Stimulated activated effector memory CD8-positive, alpha-beta T cell treated with anti-CD3 and anti-CD28 coated beads, Interleukin-12 subunit alpha, Interleukin-12 subunit beta, amount 100 ng/mL, for 72 hours (primary cell): ENCODE measurements at regions not wholly inside any gene's neighbourhood (a gene's known extent, or its start where the extent isn't known, plus 50 kb on each side); places are given as distances from the start of the nearest gene placed in this dataset.
"Not testable (repeated sequence)": the region's sequence is repeated elsewhere in the genome, so short reads cannot be mapped to it uniquely, and the experiment has no call there.

Experiments
- ATAC-seq: fragments of 150-1000 bp; cut with Tn5 transposase; 2 replicates; pipeline ENCODE4 v1.10.0; 2021
- DNase-seq, 2 donors: peaks; one replicate each; pipeline ENCODE4 v3.0.0; 2021 to 2022; ENCODE audit warnings: low spot score in 2 of 2
- H3K27ac Mint-ChIP-seq: one replicate; pipeline ENCODE4 v1.8.0; 2022; ENCODE audit warnings: mild to moderate bottlenecking, mixed read lengths
- H3K36me3 Mint-ChIP-seq: one replicate; pipeline ENCODE4 v1.8.0; 2022; ENCODE audit warnings: mild to moderate bottlenecking, mixed read lengths
- H3K4me1 Mint-ChIP-seq: one replicate; pipeline ENCODE4 v1.8.0; 2022; ENCODE audit warnings: mixed read lengths
- H3K4me3 Mint-ChIP-seq: one replicate; pipeline ENCODE4 v1.8.0; 2022; ENCODE audit warnings: mild to moderate bottlenecking, mixed read lengths
- H3K9me3 Mint-ChIP-seq: one replicate; pipeline ENCODE4 v1.8.0; 2022; ENCODE audit warnings: mixed read lengths

DNA sequence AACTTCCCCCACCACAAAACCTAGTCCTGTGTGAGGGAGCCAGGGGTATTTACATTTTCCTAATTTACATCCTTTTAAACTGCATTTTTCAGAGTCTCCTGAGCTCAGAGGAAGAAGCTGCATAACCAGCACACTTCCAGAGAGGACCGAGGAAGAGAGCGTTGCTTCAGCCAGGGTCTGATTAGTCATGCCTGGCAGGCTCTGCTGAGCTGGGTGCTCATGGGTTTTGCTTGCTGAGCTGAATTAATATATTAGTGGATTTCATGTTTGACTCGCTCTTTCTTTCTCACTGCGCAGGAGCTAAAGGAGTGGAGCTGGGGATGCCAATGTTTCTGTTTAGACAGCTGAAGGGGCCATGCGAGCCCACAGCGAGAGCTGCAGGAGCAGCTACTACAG lies 539.3 kb upstream of the B3GAT1 start:
- Mint-ChIP-seq H3K4me3 (no peak overlapping the region), H3K4me1 (no peaks in the 10 kb centered on the region), H3K27ac (no peak overlapping the region), H3K36me3 (no peaks in the 10 kb centered on the region), H3K9me3 (no peaks in the 10 kb centered on the region)
- DNase-seq: no peak
- ATAC-seq: no peak

DNA sequence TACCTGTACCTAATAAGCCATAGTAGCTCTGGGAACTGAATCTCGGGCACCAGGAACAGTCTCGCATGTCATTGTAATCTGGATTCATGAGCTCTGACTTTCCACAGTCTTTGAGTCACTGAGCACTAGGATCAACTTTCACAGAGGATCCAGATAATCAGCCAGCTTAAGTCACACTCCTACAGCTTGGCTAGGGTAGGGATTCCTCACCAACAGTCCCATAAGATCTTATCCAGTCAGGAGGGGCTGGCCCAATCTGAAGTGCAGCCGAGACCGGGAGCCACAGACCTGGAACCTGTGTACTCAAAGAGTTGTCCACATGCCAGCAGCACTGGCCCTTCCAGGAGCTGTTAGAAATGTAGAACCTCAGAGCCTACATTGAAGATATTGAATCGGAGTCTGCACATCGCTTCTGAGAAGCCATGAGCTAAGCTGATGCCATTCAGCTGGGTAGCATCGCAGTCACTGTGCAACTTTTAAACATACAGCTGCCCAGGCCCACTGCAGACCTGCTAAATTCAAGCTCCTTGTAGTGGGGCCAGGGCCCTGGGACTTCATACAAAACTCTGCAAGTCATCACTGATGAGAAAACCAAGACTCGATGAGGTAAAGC lies 538.8 kb upstream of the B3GAT1 start:
- Mint-ChIP-seq H3K9me3 (no peaks in the 10 kb centered on the region), H3K36me3 (no peaks in the 10 kb centered on the region)
- no peak for DNase-seq

DNA sequence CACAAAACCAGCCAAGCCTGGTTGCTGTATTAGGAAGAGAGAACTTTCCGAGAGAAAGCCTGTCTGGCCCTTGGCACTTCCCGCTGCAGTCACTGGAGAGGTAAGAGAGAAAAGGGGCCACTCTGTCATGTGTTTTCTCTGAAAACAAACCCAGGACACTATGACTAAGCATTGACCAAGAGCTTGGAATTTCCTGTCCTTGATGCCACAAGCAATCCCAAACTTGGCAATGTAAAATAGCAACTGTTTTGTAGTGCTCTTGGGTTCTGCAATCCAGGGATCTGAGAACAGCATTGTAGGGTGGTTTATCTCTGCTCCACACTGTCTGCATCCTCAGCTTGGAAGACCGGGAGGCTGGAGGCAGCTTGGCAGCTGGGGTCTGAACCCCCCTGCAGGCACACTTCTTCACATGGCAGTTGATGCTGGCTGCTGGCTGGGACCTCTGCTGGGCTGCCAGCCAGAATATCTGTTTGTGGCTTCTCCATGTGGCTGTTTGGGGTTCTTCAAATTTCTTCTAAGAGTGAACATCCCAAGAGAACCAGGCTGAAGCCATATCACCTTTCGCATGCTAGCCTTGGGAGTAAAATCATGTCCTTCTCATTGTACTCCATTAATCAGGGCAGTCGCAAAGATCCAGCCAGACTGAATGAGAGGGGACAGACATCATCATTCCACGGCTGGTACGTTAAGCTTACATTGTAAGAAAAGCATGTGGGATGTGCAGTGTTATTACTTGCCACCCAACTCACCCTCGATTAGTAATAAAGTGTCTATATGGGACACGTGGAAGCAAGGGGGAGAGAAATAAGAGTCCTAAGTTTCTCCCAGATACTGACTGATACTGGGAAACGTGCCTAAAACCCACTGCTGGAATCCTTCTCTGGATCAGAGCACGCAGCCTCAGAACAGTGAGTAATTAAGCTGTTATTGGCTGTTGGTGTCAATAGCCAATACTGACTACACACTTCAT lies 537.4 kb upstream of the B3GAT1 start:
- ATAC-seq: no peak
- Mint-ChIP-seq H3K4me1 (no peaks in the 10 kb centered on the region), H3K36me3 (no peaks in the 10 kb centered on the region), H3K9me3 (no peaks in the 10 kb centered on the region), H3K4me3 (no peak overlapping the region), H3K27ac (no peak overlapping the region)
- no peak for DNase-seq

More for the DNA sequence above, 538.8 kb upstream of the B3GAT1 start:
- ATAC-seq: no peak
- H3K4me1 Mint-ChIP-seq: no peaks in the 10 kb centered on the region
- no peak overlapping the region for H3K4me3 Mint-ChIP-seq
- no peak overlapping the region for H3K27ac Mint-ChIP-seq

DNA sequence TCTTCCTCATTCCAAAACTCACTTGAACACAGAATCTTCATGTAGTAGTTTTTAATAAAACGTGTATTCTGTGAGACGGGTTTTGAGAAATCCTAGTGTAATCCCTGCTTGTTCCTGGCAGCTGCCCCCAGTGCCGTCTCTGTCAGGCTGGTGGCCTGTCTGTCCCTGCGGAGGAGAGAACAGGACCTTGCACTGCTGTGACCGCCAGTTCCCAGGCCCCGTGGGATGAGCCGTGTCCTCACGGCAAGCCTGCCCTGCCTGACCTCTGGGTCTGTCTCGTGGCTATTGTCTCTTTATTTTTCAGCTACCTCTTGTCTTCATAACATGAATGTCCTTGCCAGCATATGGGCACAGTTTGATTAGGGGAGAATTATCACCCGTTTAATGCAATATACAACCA lies 535.5 kb upstream of the B3GAT1 start:
- Mint-ChIP-seq H3K4me3 (no peak overlapping the region), H3K27ac (no peak overlapping the region), H3K9me3 (no peaks in the 10 kb centered on the region), H3K4me1 (no peaks in the 10 kb centered on the region), H3K36me3 (no peaks in the 10 kb centered on the region)
- DNase-seq (no peak), ATAC-seq (no peak)

DNA sequence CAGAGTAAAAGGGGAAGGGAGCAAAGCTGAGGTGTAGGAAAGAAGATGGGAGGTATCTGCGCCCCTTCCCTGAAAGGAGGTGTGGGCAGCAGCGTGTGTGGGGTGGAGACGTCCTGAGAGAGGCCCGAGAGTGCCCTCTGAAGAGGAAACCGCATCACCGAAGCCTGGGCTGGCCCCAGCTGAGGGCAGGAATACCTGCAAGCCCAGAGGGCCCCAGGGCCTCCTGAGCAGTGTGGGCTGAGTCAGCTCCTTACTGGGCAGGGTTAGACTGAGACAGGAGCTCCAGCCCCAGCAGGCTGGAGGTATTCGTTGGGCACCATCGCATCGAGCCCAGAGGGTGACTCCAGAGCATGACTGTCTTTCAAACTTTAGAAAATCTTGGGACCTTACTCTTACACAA lies 534.0 kb upstream of the B3GAT1 start:
- H3K4me3 Mint-ChIP-seq: no peak overlapping the region
- ATAC-seq (no peak), DNase-seq (no peak)
- H3K36me3 Mint-ChIP-seq: no peaks in the 10 kb centered on the region
- H3K9me3 Mint-ChIP-seq: no peaks in the 10 kb centered on the region
- no peaks in the 10 kb centered on the region for H3K4me1 Mint-ChIP-seq
- no peak overlapping the region for H3K27ac Mint-ChIP-seq

DNA sequence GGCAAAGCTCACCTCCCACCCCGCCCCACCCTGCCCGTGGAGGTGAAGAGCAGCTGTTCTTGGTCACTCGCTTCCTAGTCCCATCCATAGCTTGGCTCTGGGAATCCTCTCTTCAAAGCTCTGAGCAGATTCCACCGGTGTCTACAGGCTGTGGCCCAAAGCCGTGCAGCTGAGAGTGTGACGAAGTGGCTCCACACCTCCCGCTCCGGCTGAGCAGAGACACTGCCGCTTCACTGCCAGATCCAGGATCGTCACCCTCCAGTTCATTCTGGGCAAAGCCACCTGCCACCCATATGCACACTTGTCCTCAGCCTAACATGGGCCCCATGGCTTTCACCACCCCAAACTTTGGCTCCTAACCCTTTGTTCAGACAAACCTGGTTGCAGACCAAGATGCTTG lies 532.9 kb upstream of the B3GAT1 start:
- ATAC-seq (no peak), DNase-seq (no peak)
- Mint-ChIP-seq H3K36me3 (no peaks in the 10 kb centered on the region), H3K4me1 (no peaks in the 10 kb centered on the region), H3K27ac (no peak overlapping the region), H3K4me3 (no peak overlapping the region), H3K9me3 (no peaks in the 10 kb centered on the region)

DNA sequence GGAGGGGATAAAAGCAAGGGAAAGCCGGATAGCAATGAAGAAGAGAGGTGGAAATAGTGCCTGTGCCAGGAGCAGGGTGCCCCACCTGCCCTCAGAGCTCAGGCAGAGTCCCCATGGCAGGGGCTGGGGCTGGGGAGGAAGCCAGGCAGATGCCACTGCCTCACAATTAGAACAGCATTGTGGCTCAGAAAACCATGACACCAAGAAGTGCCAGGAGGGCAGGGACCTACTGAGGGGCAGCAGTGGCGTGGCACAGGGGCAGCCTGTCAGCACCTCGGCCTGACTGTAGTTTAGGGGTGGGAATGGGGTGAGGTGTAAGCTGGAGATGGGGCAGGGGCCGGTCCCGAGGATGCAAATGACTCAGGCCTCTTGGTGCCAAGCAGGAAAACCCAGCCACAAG lies 532.1 kb upstream of the B3GAT1 start:
- H3K4me1 Mint-ChIP-seq: no peaks in the 10 kb centered on the region

DNA sequence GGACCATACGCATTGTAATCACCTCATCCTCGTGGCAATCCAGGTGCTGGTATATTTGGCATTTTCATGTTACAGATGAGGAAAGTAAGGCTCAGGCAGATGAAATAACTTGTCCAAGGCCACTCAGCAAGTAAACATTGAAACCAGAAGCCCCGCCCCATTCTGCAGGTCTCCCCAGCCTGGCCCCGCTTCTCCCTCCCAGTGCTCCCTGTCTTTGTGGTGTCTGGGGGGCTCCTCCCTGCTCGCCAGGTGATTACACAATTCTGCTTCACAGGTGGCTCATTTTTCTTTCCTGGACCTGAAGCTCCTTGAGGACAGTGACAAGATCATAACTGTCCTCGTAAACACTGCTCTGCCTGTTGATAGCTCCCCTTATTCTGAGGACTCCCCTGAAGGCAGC lies 531.5 kb upstream of the B3GAT1 start:
- DNase-seq (no peak), ATAC-seq (no peak)
- Mint-ChIP-seq H3K4me1 (no peaks in the 10 kb centered on the region), H3K36me3 (no peaks in the 10 kb centered on the region), H3K4me3 (no peak overlapping the region), H3K27ac (no peak overlapping the region), H3K9me3 (no peaks in the 10 kb centered on the region)

More for the DNA sequence above, 532.1 kb upstream of the B3GAT1 start:
- ATAC-seq: no peak
- DNase-seq: no peak
- Mint-ChIP-seq H3K27ac (no peak overlapping the region), H3K36me3 (no peaks in the 10 kb centered on the region), H3K9me3 (no peaks in the 10 kb centered on the region), H3K4me3 (no peak overlapping the region)

DNA sequence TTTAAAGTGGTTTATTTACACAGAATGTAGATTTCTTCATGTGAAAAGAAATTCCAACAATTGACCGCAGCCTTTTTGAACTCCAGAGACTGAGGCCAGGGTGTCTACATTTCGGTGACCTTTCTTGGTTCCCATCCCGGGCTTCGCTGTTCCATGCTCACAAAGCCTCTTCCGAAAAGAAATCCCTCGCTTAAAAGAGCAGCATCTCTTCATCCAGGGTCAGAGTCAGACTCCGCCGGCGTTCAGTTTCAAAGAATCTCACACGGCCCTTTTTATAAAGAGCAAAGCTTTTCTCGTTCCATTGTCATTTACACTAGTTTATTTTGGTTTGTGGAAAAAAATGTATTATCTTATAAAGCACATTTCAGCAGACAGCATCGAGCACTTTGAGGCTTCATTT lies 530.6 kb upstream of the B3GAT1 start:
- Mint-ChIP-seq H3K4me1 (no peaks in the 10 kb centered on the region), H3K27ac (no peak overlapping the region), H3K4me3 (no peak overlapping the region), H3K36me3 (no peaks in the 10 kb centered on the region), H3K9me3 (no peaks in the 10 kb centered on the region)
- no peak for ATAC-seq
- no peak for DNase-seq

DNA sequence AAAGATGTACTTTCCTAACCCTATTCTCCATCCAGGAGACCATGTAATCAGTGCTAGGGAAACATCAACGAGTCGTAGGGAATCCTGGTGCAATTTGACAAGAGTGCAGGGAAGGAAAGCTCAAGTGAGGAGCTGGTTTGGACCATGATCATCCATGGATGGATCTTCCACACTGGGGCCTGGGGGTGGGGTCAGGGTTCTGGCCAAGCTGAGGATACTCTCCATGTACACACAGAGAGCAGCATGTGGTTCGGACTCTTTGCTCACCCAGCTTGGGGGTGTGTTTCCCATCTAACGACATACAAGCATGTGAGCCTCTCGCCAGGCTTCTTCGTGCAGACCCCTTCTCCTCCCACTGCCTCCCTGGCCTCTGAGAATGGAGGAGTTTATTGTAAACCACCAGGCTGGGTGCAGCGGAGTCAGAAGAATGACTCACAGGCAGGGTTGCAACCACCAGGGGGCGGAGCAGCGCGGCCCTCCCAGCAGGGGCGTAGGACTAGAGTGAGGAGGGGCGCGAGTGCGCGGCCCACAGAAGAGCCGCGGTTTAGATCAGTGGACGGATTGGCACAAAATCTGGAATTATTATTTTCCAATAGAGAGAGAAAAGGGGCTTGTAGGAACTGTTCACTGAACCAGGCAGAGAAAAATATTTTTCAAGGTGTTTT lies 530.0 kb upstream of the B3GAT1 start:
- not testable (repeated sequence) for ATAC-seq, DNase-seq, H3K4me1 Mint-ChIP-seq, H3K9me3 Mint-ChIP-seq, H3K36me3 Mint-ChIP-seq, H3K27ac Mint-ChIP-seq, H3K4me3 Mint-ChIP-seq

DNA sequence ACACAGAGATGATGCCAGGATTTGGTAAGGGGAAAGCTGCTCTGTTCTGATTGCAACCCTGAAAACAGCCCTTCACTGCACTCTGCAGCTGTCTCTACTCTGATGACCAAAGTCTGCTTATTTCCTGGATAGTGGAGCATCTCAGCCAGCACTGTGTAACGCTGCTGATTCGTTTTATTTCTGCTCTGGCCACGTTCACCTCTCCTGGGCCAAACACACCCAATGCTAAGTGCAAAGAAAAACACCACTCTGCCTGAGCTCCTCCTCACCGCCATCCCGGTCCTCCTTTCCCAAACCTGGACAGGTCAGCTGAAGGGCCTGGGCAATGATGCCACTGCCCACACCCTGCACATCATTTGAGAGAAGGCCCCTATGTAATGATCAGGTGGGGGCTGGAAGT lies 529.3 kb upstream of the B3GAT1 start:
- no peak overlapping the region for H3K4me3 Mint-ChIP-seq
- DNase-seq: no peak
- ATAC-seq: no peak
- H3K4me1 Mint-ChIP-seq: no peaks in the 10 kb centered on the region
- no peaks in the 10 kb centered on the region for H3K36me3 Mint-ChIP-seq
- H3K9me3 Mint-ChIP-seq: no peaks in the 10 kb centered on the region
- no peak overlapping the region for H3K27ac Mint-ChIP-seq

DNA sequence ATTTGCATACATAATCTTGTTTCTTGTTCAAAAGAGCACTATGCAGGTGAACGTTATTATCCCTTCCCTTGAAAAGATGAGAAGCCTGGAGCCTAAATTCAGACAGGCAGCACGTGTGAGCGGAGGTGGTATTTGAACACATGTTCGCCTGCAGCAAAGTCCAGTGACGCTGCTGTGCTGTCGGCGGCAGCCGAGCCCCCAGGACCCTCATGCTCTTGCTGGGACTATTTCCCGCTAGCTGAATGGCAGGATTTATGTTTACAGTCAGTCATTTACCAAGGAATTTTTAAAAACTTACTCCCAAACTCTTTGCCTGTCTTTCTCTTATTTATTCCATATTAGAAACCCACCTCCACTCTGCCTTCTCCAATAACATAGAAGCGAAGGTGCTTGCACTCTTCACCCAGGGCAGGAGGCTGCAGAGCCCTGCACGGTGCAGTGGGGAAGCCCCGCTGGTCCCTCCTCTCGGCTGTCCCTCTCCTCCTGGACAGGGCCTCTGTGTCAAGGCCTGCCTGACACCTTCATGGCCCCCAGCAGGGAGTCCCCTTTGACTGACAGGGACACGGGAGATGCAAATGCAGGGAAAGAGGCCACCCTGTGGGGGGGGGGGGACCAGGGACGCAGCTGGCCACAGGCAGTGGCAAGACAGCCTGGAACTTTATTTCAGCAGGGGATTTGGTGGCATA lies 528.5 kb upstream of the B3GAT1 start:
- Mint-ChIP-seq H3K27ac (no peak overlapping the region), H3K4me3 (no peak overlapping the region), H3K36me3 (no peaks in the 10 kb centered on the region), H3K4me1 (no peaks in the 10 kb centered on the region), H3K9me3 (no peaks in the 10 kb centered on the region)
- no peak for DNase-seq
- ATAC-seq: no peak

DNA sequence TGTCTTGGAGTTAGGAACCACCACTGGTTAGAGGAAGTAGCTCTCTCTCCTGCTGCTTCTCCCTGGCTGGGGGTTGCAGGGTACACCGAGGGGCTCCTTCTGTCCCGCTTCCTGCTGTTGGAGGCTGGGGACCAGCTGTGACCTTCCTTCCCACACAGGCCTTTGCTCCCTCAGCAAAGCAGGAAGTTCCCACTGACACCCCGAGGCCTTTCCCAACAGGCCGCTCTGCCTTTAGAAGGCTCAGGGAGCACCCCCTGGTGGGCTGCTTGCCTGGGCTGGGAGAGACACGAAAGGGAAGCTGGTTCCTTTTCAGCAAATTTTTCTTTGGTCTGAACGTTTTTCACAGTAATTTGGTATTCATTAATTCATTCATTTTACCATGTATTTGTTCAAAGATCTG lies 527.9 kb upstream of the B3GAT1 start:
- DNase-seq (no peak), ATAC-seq (no peak)
- no peaks in the 10 kb centered on the region for H3K36me3 Mint-ChIP-seq
- H3K4me3 Mint-ChIP-seq: no peak overlapping the region
- no peak overlapping the region for H3K27ac Mint-ChIP-seq
- no peaks in the 10 kb centered on the region for H3K4me1 Mint-ChIP-seq
- no peaks in the 10 kb centered on the region for H3K9me3 Mint-ChIP-seq

DNA sequence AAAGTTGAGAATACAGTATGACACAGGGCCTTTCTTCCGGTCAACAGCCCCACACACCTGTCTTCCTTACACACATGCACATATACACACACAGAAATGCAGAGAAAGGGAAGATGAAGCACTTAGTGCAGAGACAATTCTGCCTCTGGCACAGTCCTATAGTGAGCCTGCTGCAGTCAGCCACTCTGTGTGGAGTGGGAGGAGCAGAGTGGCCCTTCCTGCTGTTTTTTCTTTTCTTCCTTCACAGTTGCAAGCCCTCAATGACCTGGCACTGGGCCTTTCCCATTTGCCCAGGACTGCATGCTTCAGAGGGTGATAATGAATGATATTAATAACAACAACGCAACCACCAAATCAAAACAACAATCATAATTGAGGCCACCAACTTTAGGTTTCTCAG lies 527.0 kb upstream of the B3GAT1 start:
- no peak overlapping the region for H3K27ac Mint-ChIP-seq
- no peak overlapping the region for H3K4me3 Mint-ChIP-seq
- H3K4me1 Mint-ChIP-seq: no peaks in the 10 kb centered on the region
- no peaks in the 10 kb centered on the region for H3K9me3 Mint-ChIP-seq
- ATAC-seq: no peak
- DNase-seq: no peak
- no peaks in the 10 kb centered on the region for H3K36me3 Mint-ChIP-seq

DNA sequence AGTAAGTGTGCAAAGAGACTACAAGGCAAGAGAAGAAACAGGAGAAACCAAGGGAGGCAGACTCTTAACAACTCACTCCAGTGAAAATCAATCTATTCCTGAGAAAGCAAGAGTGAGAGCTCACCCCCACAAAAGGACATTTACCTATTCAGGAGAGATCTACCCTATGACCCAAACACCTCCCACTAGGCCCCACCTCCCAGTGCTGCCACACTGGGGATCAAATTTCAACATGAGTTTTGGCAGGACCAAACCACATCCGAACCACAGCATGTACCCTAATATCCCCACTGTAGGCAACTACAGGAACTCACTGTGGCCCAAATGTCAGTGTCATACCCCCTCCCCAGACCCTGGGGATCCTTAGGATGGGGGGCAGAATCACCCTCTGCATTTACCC lies 526.2 kb upstream of the B3GAT1 start:
- no peaks in the 10 kb centered on the region for H3K9me3 Mint-ChIP-seq
- ATAC-seq (no peak), DNase-seq (no peak)
- no peaks in the 10 kb centered on the region for H3K4me1 Mint-ChIP-seq
- no peak overlapping the region for H3K27ac Mint-ChIP-seq
- H3K4me3 Mint-ChIP-seq: no peak overlapping the region
- no peaks in the 10 kb centered on the region for H3K36me3 Mint-ChIP-seq
